Caco-2 (cell line): ENCODE measurements at regions not wholly inside any gene's neighbourhood (a gene's known extent, or its start where the extent isn't known, plus 50 kb on each side); places are given as distances from the start of the nearest gene placed in this dataset.

Source experiments
- BruUV-seq: library from RNA; stranded (reverse); fragments of 400-500 nt; replicated peaks from 2 replicates; lab custom pipeline; 2021; lab: Mats Ljungman, UMichigan
- CTCF ChIA-PET: fragments of 300-600 bp; sonication (Branson Sonifier 250); formaldehyde crosslinking; loops from one replicate; lab custom pipeline; 2022; ENCODE audit warnings: antibody characterized with exemption; lab: Charles Lee
- POLR2A ChIA-PET: fragments of 300-600 bp; sonication (Branson Sonifier 250); formaldehyde crosslinking; loops from one replicate; lab custom pipeline; 2022; ENCODE audit warnings: antibody characterized with exemption; lab: Charles Lee
- DNase-seq, 2 experiments: peaks; one replicate each; pipeline versions ENCODE4 v3.0.0 to v3.0.0-alpha.2; 2020 to 2022
- H3K27me3 ChIP-seq: replicated peaks from 2 replicates; pipeline ENCODE4 v1.6.0; 2011; ENCODE audit warnings: low read length; ENCODE audit not compliant: control insufficient read depth, insufficient read depth
- H3K36me3 ChIP-seq: 2 replicates; pipeline ENCODE4 v1.5.1; 2011; ENCODE audit warnings: low read length; ENCODE audit not compliant: control insufficient read depth, insufficient read depth
- H3K4me1 ChIP-seq: fragments of 250-450 bp; sonication (Bioruptor Pico); 2 replicates; pipeline ENCODE4 v1.5.1; 2020; ENCODE audit warnings: mild to moderate bottlenecking
- H3K4me3 ChIP-seq: 2 replicates; pipeline ENCODE4 v1.5.1; 2011; ENCODE audit warnings: low read depth, mild to moderate bottlenecking, control low read depth, low read length
- H3K9me3 ChIP-seq: fragments of 250-450 bp; sonication (Bioruptor Pico); 2 replicates; pipeline ENCODE4 v1.5.1; 2020; ENCODE audit warnings: mild to moderate bottlenecking, moderate library complexity
- H3K27ac Mint-ChIP-seq: one replicate; pipeline ENCODE4 v1.8.0; 2022; ENCODE audit warnings: mixed read lengths; ENCODE audit not compliant: unreplicated experiment
- H3K27me3 Mint-ChIP-seq: one replicate; pipeline ENCODE4 v1.8.0; 2022; ENCODE audit warnings: mixed read lengths; ENCODE audit not compliant: insufficient read depth, unreplicated experiment
- H3K36me3 Mint-ChIP-seq: one replicate; pipeline ENCODE4 v1.8.0; 2022; ENCODE audit warnings: mild to moderate bottlenecking, mixed read lengths; ENCODE audit not compliant: insufficient read depth, unreplicated experiment
- H3K4me1 Mint-ChIP-seq: one replicate; pipeline ENCODE4 v1.8.0; 2022; ENCODE audit warnings: low read depth, mixed read lengths; ENCODE audit not compliant: unreplicated experiment
- H3K4me3 Mint-ChIP-seq: one replicate; pipeline ENCODE4 v1.8.0; 2022; ENCODE audit warnings: mild to moderate bottlenecking, moderate library complexity, mixed read lengths; ENCODE audit not compliant: unreplicated experiment
- H3K9me3 Mint-ChIP-seq: one replicate; pipeline ENCODE4 v1.8.0; 2022; ENCODE audit warnings: mixed read lengths; ENCODE audit not compliant: unreplicated experiment
- intact Hi-C: fragments of 100-400 bp; cut with micrococcal nuclease; formaldehyde crosslinking; loops from one replicate; pipeline ENCODE4 v1.10.0; 2022; ENCODE audit not compliant: unreplicated experiment
- TF ChIP-seq, protein P1 (sequence below), 2 experiments: fragments of 200-600 bp in 1 of 2; IDR thresholded peaks; 1 replicate in 1 of 2; 2 replicates in 1 of 2; pipeline versions ENCODE4 v1.5.1 to v1.8.0; 2011 to 2022; ENCODE audit warnings: antibody characterized with exemption in 1 of 2, control low read depth in 1 of 2, inconsistent platforms in 1 of 2, low read depth in 1 of 2, low read length in 1 of 2, mild to moderate bottlenecking in 1 of 2, moderate library complexity in 1 of 2; ENCODE audit not compliant: insufficient read depth in 1 of 2, severe bottlenecking in 1 of 2, unreplicated experiment in 1 of 2

DNA sequence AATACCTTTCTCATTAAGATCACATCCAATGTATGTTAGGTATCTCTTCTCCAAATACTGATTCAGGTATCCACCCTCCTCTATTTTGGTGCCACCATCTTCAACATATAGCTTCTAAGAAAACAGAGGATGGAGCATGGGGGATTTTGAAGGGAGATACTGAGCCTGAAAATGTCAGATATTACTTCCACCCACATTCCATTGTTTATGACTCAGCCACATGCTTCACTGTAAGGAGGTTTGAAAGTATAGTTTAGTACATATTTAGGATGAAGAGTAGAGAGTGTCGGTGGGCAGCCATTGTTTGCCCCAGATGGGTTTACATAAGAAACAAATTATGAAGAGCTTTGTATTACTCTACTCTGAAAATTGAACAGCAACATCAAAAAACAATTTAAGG lies 286.7 kb downstream of the TFAP2B start:
- no TSS peak for BruUV-seq
- H3K4me1 Mint-ChIP-seq, result no peaks in the 10 kb centered on the region
- no peak for DNase-seq
- Histone ChIP-seq H3K9me3 (no peaks in the 10 kb centered on the region), H3K4me3 (no peak overlapping the region), H3K27me3 (no peaks in the 10 kb centered on the region), H3K4me1 (no peaks in the 10 kb centered on the region), H3K36me3 (no peaks in the 10 kb centered on the region)
- TF ChIP-seq, protein P1, sequence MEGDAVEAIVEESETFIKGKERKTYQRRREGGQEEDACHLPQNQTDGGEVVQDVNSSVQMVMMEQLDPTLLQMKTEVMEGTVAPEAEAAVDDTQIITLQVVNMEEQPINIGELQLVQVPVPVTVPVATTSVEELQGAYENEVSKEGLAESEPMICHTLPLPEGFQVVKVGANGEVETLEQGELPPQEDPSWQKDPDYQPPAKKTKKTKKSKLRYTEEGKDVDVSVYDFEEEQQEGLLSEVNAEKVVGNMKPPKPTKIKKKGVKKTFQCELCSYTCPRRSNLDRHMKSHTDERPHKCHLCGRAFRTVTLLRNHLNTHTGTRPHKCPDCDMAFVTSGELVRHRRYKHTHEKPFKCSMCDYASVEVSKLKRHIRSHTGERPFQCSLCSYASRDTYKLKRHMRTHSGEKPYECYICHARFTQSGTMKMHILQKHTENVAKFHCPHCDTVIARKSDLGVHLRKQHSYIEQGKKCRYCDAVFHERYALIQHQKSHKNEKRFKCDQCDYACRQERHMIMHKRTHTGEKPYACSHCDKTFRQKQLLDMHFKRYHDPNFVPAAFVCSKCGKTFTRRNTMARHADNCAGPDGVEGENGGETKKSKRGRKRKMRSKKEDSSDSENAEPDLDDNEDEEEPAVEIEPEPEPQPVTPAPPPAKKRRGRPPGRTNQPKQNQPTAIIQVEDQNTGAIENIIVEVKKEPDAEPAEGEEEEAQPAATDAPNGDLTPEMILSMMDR (IDR thresholded peaks at IDR 0.05; ENCODE audit: insufficient read depth in 1 of 2, low read depth in 1 of 2, low read length in 1 of 2, severe bottlenecking in 1 of 2, unreplicated experiment in 1 of 2), result no peak
- POLR2A ChIA-PET, result no interaction called here
- H3K36me3 Mint-ChIP-seq, result no peaks in the 10 kb centered on the region
- H3K4me3 Mint-ChIP-seq, result no peak overlapping the region
- H3K27ac Mint-ChIP-seq, result no peak overlapping the region
- H3K9me3 Mint-ChIP-seq, result no peaks in the 10 kb centered on the region
- CTCF ChIA-PET, result no interaction called here
- H3K27me3 Mint-ChIP-seq, result no peaks in the 10 kb centered on the region
- intact Hi-C loops, result no loop called here

DNA sequence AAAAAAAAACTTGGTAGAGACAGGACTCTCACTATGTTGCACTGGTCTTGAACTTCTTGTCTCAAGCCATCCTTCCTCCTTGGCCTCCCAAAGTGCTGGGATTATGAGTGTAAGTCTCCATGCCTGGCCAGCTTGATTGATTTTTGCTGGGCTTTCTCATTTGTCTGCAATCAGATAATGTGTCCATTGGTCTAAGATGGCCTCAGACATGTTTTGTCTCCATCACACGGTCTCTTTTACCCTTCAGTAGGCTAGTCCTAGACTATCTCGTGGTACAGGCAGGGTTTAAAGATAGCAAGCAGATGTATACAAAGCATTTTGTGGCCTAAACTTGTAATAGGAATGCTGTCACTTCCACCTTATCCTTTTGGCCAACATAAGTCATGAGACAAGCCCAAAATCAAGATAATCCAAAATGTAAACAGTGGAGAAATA lies 289.1 kb downstream of the TFAP2B start:
- Histone ChIP-seq H3K36me3 (no peaks in the 10 kb centered on the region), H3K4me1 (no peaks in the 10 kb centered on the region), H3K4me3 (no peak overlapping the region), H3K27me3 (no peaks in the 10 kb centered on the region), H3K9me3 (no peaks in the 10 kb centered on the region)
- DNase-seq, result no peak
- H3K9me3 Mint-ChIP-seq, result no peaks in the 10 kb centered on the region
- H3K27me3 Mint-ChIP-seq, result no peaks in the 10 kb centered on the region
- H3K36me3 Mint-ChIP-seq, result no peaks in the 10 kb centered on the region
- H3K4me3 Mint-ChIP-seq, result no peak overlapping the region
- no peak overlapping the region for H3K27ac Mint-ChIP-seq
- ChIA-PET CTCF (no interaction called here), POLR2A (no interaction called here)
- TF ChIP-seq, protein P1 (IDR thresholded peaks at IDR 0.05; ENCODE audit: insufficient read depth in 1 of 2, low read depth in 1 of 2, low read length in 1 of 2, severe bottlenecking in 1 of 2, unreplicated experiment in 1 of 2), result no peak
- intact Hi-C loops, result no loop called here
- H3K4me1 Mint-ChIP-seq, result no peaks in the 10 kb centered on the region
- BruUV-seq, result no TSS peak

DNA sequence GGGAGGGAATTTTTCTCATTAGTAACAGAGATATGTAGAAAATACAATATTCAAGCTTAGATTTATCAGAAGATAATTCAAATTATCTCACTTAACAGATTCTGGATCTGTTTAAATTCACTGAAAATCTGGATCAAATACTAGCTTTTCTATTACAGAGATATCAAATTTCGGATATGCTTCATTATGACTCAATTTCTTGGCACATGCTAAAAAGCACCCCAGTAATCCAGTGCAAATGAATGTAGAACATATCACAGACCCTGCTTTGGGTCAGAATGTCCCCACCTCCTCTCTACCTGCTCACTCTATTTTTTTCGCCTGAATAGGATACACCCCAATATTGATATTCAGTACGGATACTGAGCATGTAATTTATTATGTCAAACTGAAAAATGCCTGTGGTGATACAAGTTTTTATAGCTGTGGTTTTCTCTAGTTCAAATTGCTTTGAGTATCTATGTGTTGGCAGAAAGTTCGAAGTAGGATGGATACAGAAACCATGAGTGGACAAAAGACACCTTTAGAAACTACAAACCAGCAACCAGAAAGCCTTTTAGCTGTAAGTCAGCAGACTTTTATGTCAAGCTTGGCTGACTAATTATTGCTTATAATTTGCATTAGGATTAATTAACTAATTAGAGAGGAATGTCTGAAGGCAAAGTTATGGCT lies 290.0 kb downstream of the TFAP2B start:
- no peaks in the 10 kb centered on the region for H3K4me1 Mint-ChIP-seq
- CTCF ChIA-PET, result no interaction called here
- H3K36me3 Mint-ChIP-seq, result no peaks in the 10 kb centered on the region
- Histone ChIP-seq H3K4me3 (no peak overlapping the region), H3K27me3 (no peaks in the 10 kb centered on the region), H3K4me1 (no peaks in the 10 kb centered on the region), H3K36me3 (no peaks in the 10 kb centered on the region), H3K9me3 (no peaks in the 10 kb centered on the region)
- no peak overlapping the region for H3K4me3 Mint-ChIP-seq
- H3K27me3 Mint-ChIP-seq, result no peaks in the 10 kb centered on the region
- no peaks in the 10 kb centered on the region for H3K9me3 Mint-ChIP-seq
- no peak overlapping the region for H3K27ac Mint-ChIP-seq
- POLR2A ChIA-PET, result no interaction called here
- BruUV-seq, result no TSS peak
- intact Hi-C loops, result no loop called here
- no peak for DNase-seq
- TF ChIP-seq, protein P1 (IDR thresholded peaks at IDR 0.05; ENCODE audit: insufficient read depth in 1 of 2, low read depth in 1 of 2, low read length in 1 of 2, severe bottlenecking in 1 of 2, unreplicated experiment in 1 of 2), result no peak
